A673 (cell line): ENCODE measurements at regions not wholly inside any gene's neighbourhood (a gene's known extent, or its start where the extent isn't known, plus 50 kb on each side); places are given as distances from the start of the nearest gene placed in this dataset.

Experiments
- BruUV-seq: library from RNA; stranded (reverse); fragments of 400-500 nt; replicated peaks from 2 replicates; lab custom pipeline; 2021; lab: Mats Ljungman, UMichigan
- CTCF ChIA-PET: fragments of 300-600 bp; sonication (Branson Sonifier 250); formaldehyde crosslinking; loops from one replicate; lab custom pipeline; 2022; ENCODE audit warnings: antibody characterized with exemption; lab: Charles Lee
- POLR2A ChIA-PET: fragments of 300-600 bp; sonication (Branson Sonifier 250); formaldehyde crosslinking; loops from one replicate; lab custom pipeline; 2022; ENCODE audit warnings: antibody characterized with exemption; ENCODE audit not compliant: low non-redundant PET; lab: Charles Lee
- DNase-seq: peaks from one replicate; pipeline ENCODE4 v3.0.0-alpha.2; 2015; ENCODE audit warnings: low spot score
- H3K27ac ChIP-seq: fragments of 200-600 bp; sonication (generic); 2 replicates; pipeline ENCODE4 v1.5.1; 2016; ENCODE audit warnings: mixed run types, low read depth, mild to moderate bottlenecking, mixed read lengths, antibody characterized with exemption, low read length; ENCODE audit not compliant: poor library complexity, severe bottlenecking
- H3K27me3 ChIP-seq: fragments of 200-600 bp; sonication (generic); replicated peaks from 2 replicates; pipeline ENCODE4 v1.6.1; 2017; ENCODE audit warnings: mixed run types, low read depth, mild to moderate bottlenecking, mixed read lengths, antibody characterized with exemption, low read length; ENCODE audit not compliant: insufficient read depth, poor library complexity
- H3K36me3 ChIP-seq: fragments of 200-600 bp; sonication (generic); 2 replicates; pipeline ENCODE4 v1.6.1; 2016; ENCODE audit warnings: mixed run types, mild to moderate bottlenecking, mixed read lengths, antibody characterized with exemption, low read length; ENCODE audit not compliant: insufficient read depth, poor library complexity, severe bottlenecking
- H3K4me1 ChIP-seq: fragments of 200-600 bp; sonication (generic); 2 replicates; pipeline ENCODE4 v1.6.1; 2017; ENCODE audit warnings: mixed run types, mild to moderate bottlenecking, mixed read lengths, antibody characterized with exemption, low read length; ENCODE audit not compliant: insufficient read depth, poor library complexity, severe bottlenecking
- H3K4me3 ChIP-seq: fragments of 200-600 bp; sonication (generic); 2 replicates; pipeline ENCODE4 v1.5.1; 2016; ENCODE audit warnings: low read depth, mixed run types, mild to moderate bottlenecking, mixed read lengths, low read length; ENCODE audit not compliant: poor library complexity, severe bottlenecking
- H3K9me3 ChIP-seq: fragments of 200-600 bp; sonication (generic); 2 replicates; pipeline ENCODE4 v1.6.1; 2016; ENCODE audit warnings: mixed run types, low read depth, mild to moderate bottlenecking, mixed read lengths, antibody characterized with exemption, low read length; ENCODE audit not compliant: poor library complexity, severe bottlenecking
- EZH2 ChIP-seq: fragments of 200-600 bp; sonication (generic); IDR thresholded peaks from 2 replicates; pipeline ENCODE4 v1.6.1; 2017; ENCODE audit warnings: borderline replicate concordance, low read depth, mild to moderate bottlenecking, mixed read lengths, antibody characterized with exemption, low read length; ENCODE audit not compliant: poor library complexity, severe bottlenecking
- intact Hi-C: fragments of 100-400 bp; cut with micrococcal nuclease; formaldehyde crosslinking; loops from one replicate; pipeline ENCODE4 v1.10.0; 2022; ENCODE audit not compliant: unreplicated experiment
- TF ChIP-seq, protein P1 (sequence below): fragments of 300-800, 200-600 bp; sonication (generic); conservative IDR thresholded peaks from 2 replicates; pipeline ENCODE4 v1.5.1; 2017; ENCODE audit warnings: low read depth, mild to moderate bottlenecking, antibody characterized with exemption, low read length, moderate library complexity, mixed read lengths

DNA sequence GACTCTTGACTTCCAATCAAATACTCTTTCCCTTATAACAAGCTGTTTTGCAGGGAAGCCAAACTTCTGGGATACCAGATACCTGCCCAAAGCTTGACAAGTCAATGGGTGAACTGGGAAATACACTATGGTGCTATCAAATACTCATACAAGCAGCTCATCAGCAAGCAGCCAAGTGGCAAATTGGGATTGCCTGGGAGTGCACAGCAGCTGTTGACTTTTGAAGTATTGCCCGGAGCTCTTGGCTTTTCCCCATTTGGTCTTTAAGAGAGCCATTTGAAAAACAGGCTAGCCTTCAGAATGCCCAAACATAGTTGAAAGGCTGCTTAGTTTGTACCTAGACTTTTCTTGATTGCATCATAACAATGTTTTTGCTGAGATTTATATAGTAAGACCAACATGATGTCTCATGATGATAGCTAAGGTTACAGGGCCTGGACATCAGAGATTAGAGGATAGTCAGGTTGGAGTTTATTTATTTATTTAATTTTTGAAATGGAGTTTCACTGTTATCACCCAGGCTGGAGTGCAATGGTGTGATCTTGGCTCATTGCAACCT is 210.1 kb upstream of the ZNF608 start:
- intact Hi-C loops = no loop called here
- BruUV-seq = no TSS peak
- ChIA-PET CTCF (no interaction called here), POLR2A (no interaction called here)
- Histone ChIP-seq H3K27me3 (no peaks in the 10 kb centered on the region), H3K4me3 (no peak overlapping the region), H3K27ac (no peak overlapping the region), H3K4me1 (no peaks in the 10 kb centered on the region), H3K36me3 (no peaks in the 10 kb centered on the region), H3K9me3 (no peaks in the 10 kb centered on the region)
- TF ChIP-seq, protein P1, sequence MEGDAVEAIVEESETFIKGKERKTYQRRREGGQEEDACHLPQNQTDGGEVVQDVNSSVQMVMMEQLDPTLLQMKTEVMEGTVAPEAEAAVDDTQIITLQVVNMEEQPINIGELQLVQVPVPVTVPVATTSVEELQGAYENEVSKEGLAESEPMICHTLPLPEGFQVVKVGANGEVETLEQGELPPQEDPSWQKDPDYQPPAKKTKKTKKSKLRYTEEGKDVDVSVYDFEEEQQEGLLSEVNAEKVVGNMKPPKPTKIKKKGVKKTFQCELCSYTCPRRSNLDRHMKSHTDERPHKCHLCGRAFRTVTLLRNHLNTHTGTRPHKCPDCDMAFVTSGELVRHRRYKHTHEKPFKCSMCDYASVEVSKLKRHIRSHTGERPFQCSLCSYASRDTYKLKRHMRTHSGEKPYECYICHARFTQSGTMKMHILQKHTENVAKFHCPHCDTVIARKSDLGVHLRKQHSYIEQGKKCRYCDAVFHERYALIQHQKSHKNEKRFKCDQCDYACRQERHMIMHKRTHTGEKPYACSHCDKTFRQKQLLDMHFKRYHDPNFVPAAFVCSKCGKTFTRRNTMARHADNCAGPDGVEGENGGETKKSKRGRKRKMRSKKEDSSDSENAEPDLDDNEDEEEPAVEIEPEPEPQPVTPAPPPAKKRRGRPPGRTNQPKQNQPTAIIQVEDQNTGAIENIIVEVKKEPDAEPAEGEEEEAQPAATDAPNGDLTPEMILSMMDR = no peak
- no peak for TF ChIP-seq EZH2
- DNase-seq = no peak

DNA sequence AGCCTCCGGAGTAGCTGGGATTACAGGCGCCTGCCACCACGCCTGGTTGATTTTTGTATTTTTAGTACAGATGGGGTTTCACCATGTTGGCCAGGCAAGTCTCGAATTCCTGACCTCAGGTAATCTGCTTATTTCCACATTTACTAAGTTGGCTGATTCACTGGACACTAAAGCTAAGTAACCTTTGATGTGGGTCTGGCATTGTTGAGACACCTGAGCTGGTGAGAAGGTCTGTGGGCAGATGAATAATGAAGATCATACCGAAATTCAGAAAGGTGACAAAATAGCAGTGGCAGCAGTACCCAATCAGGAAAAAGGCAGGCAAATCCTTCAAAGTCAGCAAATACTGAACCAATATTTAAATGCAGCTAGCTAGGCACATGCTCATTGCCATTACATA is 210.6 kb upstream of the ZNF608 start:
- ChIA-PET POLR2A (no interaction called here), CTCF (no interaction called here)
- no peak for DNase-seq
- H3K36me3 ChIP-seq = no peaks in the 10 kb centered on the region
- no peak overlapping the region for H3K4me3 ChIP-seq
- BruUV-seq = no TSS peak
- TF ChIP-seq, protein P1 = no peak
- TF ChIP-seq EZH2 = no peak
- no peaks in the 10 kb centered on the region for H3K9me3 ChIP-seq
- no peak overlapping the region for H3K27ac ChIP-seq
- no peaks in the 10 kb centered on the region for H3K27me3 ChIP-seq
- H3K4me1 ChIP-seq = no peaks in the 10 kb centered on the region
- intact Hi-C loops = no loop called here

DNA sequence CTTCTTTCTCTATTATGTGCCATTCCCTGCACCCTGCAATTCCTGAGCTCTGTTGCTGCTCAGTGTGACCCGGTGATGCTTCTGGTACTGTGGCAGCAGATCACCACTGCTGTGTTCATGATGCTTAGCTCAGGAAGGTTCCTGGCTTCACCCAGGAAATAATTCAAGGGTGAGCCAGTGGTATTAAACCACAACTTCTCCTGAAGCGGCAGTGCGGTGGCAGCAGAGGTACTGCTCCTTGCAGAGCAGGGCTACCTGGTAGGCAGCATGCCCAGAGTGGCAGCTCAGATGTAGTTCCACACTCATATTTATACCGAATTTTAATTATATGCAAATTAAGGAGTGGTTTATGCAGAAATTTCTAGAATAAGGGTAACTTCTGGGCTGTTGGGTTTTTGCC is 213.8 kb upstream of the ZNF608 start:
- H3K27me3 ChIP-seq = no peaks in the 10 kb centered on the region
- ChIA-PET POLR2A (interaction anchor here (0.7 kb wide), 1 partner anchor 998 kb away, joined by 3 read pairs; no protein-coding TSS in a partner anchor), CTCF (no interaction called here)
- intact Hi-C loops = no loop called here
- no peak for DNase-seq
- H3K4me1 ChIP-seq = no peaks in the 10 kb centered on the region
- TF ChIP-seq EZH2 = no peak
- TF ChIP-seq, protein P1 = no peak
- H3K4me3 ChIP-seq = no peak overlapping the region
- no peaks in the 10 kb centered on the region for H3K9me3 ChIP-seq
- no peaks in the 10 kb centered on the region for H3K36me3 ChIP-seq
- H3K27ac ChIP-seq = no peak overlapping the region
- BruUV-seq = no TSS peak
